IMR-90 (cell line): ENCODE measurements at regions not wholly inside any gene's neighbourhood (a gene's known extent, or its start where the extent isn't known, plus 50 kb on each side); places are given as distances from the start of the nearest gene placed in this dataset.

Experiments
- ATAC-seq: fragments of 200-7000 bp; cut with Tn5 transposase; 2 replicates; pipeline ENCODE4 v1.9.1; 2020; ENCODE audit warnings: low read depth, mild to moderate bottlenecking, moderate library complexity
- BruUV-seq: library from RNA; stranded (reverse); fragments of 400-500 nt; replicated peaks from 2 replicates; lab custom pipeline; 2021; lab: Mats Ljungman, UMichigan
- CTCF ChIA-PET: fragments of 300-600 bp; formaldehyde crosslinking; extraction: SDS; loops from one replicate; lab custom pipeline; 2021; ENCODE audit warnings: antibody characterized with exemption; lab: Yijun Ruan, JAX
- POLR2A ChIA-PET: fragments of 300-600 bp; sonication (Branson Sonifier 250); formaldehyde crosslinking; loops from one replicate; lab custom pipeline; 2022; ENCODE audit warnings: antibody characterized with exemption; ENCODE audit not compliant: unreplicated experiment; lab: Charles Lee
- DNase-seq: peaks from one replicate; pipeline ENCODE4 v3.0.0; 2013
- H2AFZ ChIP-seq: replicated peaks from 2 replicates; pipeline ENCODE3; 2013; ENCODE audit warnings: low read length, mild to moderate bottlenecking; ENCODE audit not compliant: poor library complexity
- H2AK5ac ChIP-seq: 2 replicates; pipeline ENCODE4 v1.6.1; 2013; ENCODE audit warnings: low read depth, low read length, inconsistent platforms
- H2AK9ac ChIP-seq: replicated peaks from 2 replicates; pipeline ENCODE3; 2013; ENCODE audit warnings: mild to moderate bottlenecking, low read depth, low read length, moderate library complexity; ENCODE audit not compliant: poor library complexity
- H2BK120ac ChIP-seq: 2 replicates; pipeline ENCODE4 v1.6.1; 2013; ENCODE audit warnings: low read depth, low read length, inconsistent platforms
- H2BK15ac ChIP-seq: 3 replicates; pipeline ENCODE4 v1.6.1; 2013; ENCODE audit warnings: low read depth, low read length, inconsistent platforms
- H2BK20ac ChIP-seq: 2 replicates; pipeline ENCODE4 v1.6.1; 2013; ENCODE audit warnings: low read depth, mild to moderate bottlenecking, inconsistent platforms, low read length, moderate library complexity
- H2BK5ac ChIP-seq: 2 replicates; pipeline ENCODE4 v1.6.1; 2013; ENCODE audit warnings: mild to moderate bottlenecking, low read depth, low read length, inconsistent platforms; ENCODE audit not compliant: poor library complexity, severe bottlenecking
- H3K14ac ChIP-seq: replicated peaks from 2 replicates; pipeline ENCODE4 v1.6.1; 2013; ENCODE audit warnings: low read depth, low read length, inconsistent platforms
- H3K18ac ChIP-seq: 2 replicates; pipeline ENCODE4 v1.6.1; 2013; ENCODE audit warnings: low read depth, low read length, control low read depth
- H3K23ac ChIP-seq: 2 replicates; pipeline ENCODE4 v1.6.1; 2013; ENCODE audit warnings: low read depth, low read length, inconsistent platforms
- H3K27ac ChIP-seq: 2 replicates; pipeline ENCODE4 v1.5.1; 2013; ENCODE audit warnings: mild to moderate bottlenecking, control low read depth, low read length; ENCODE audit not compliant: insufficient read depth
- H3K27me3 ChIP-seq: 2 replicates; pipeline ENCODE4 v1.6.1; 2013; ENCODE audit warnings: low read length; ENCODE audit not compliant: control insufficient read depth, insufficient read depth
- H3K36me3 ChIP-seq: 2 replicates; pipeline ENCODE4 v1.6.1; 2013; ENCODE audit warnings: low read length, mixed read lengths; ENCODE audit not compliant: control insufficient read depth, insufficient read depth
- H3K4ac ChIP-seq: 2 replicates; pipeline ENCODE4 v1.6.1; 2013; ENCODE audit warnings: low read depth, low read length, inconsistent platforms
- H3K4me1 ChIP-seq: 2 replicates; pipeline ENCODE4 v1.6.1; 2013; ENCODE audit warnings: low read length, mixed read lengths; ENCODE audit not compliant: control insufficient read depth, insufficient read depth
- H3K4me2 ChIP-seq: 2 replicates; pipeline ENCODE4 v1.6.1; 2013; ENCODE audit warnings: low read depth, mild to moderate bottlenecking, control low read depth, low read length, moderate library complexity
- H3K4me3 ChIP-seq: 2 replicates; pipeline ENCODE4 v1.5.1; 2013; ENCODE audit warnings: low read depth, mild to moderate bottlenecking, control low read depth, low read length, moderate library complexity; ENCODE audit not compliant: insufficient read depth
- H3K56ac ChIP-seq: 2 replicates; pipeline ENCODE4 v1.6.1; 2013; ENCODE audit warnings: low read length, inconsistent platforms; ENCODE audit not compliant: insufficient read depth; ENCODE audit errors: extremely low read depth
- H3K79me1 ChIP-seq, 2 experiments: 2 replicates each; pipeline ENCODE4 v1.6.1; 2013; ENCODE audit warnings: low read length in 2 of 2, inconsistent platforms in 1 of 2, low read depth in 1 of 2
- H3K9ac ChIP-seq: 2 replicates; pipeline ENCODE4 v1.6.1; 2013; ENCODE audit warnings: low read depth, low read length, control low read depth
- H3K9me1 ChIP-seq: 2 replicates; pipeline ENCODE4 v1.6.1; 2013; ENCODE audit warnings: low read length, inconsistent platforms; ENCODE audit not compliant: insufficient read depth
- H3K9me3 ChIP-seq: 2 replicates; pipeline ENCODE4 v1.6.1; 2013; ENCODE audit warnings: low read length; ENCODE audit not compliant: control insufficient read depth, insufficient read depth
- H4K20me1 ChIP-seq: 2 replicates; pipeline ENCODE4 v1.6.1; 2013; ENCODE audit warnings: low read length, inconsistent platforms; ENCODE audit not compliant: insufficient read depth
- H4K5ac ChIP-seq: 2 replicates; pipeline ENCODE4 v1.6.1; 2013; ENCODE audit warnings: mild to moderate bottlenecking, low read depth, low read length, control low read depth
- H4K8ac ChIP-seq, 2 experiments: 2 replicates each; pipeline ENCODE4 v1.6.1; 2013; ENCODE audit warnings: low read depth in 2 of 2, low read length in 2 of 2, control low read depth in 1 of 2, inconsistent platforms in 1 of 2
- H4K91ac ChIP-seq: 2 replicates; pipeline ENCODE4 v1.6.1; 2013; ENCODE audit warnings: low read depth, low read length, inconsistent platforms; ENCODE audit not compliant: insufficient read depth
- BHLHE40 ChIP-seq: fragments of 150-350 bp; IDR thresholded peaks from 2 replicates; pipeline ENCODE4 v1.6.1; 2016; ENCODE audit warnings: mild to moderate bottlenecking, low read depth, low read length
- CHD1 ChIP-seq: IDR thresholded peaks from 2 replicates; pipeline ENCODE4 v1.6.1; 2012; ENCODE audit warnings: low read depth, low read length, improper control_type of control experiment
- MAFK ChIP-seq: IDR thresholded peaks from 2 replicates; pipeline ENCODE4 v1.6.1; 2012; ENCODE audit warnings: low read depth, low read length, improper control_type of control experiment
- MAZ ChIP-seq: IDR thresholded peaks from 2 replicates; pipeline ENCODE4 v1.6.1; 2012; ENCODE audit warnings: low read depth, mild to moderate bottlenecking, low read length, improper control_type of control experiment, moderate library complexity, borderline replicate concordance
- MXI1 ChIP-seq: IDR thresholded peaks from 2 replicates; pipeline ENCODE4 v1.6.1; 2012; ENCODE audit warnings: low read depth, mild to moderate bottlenecking, low read length, moderate library complexity, borderline replicate concordance
- NFE2L2 ChIP-seq: fragments of 150-350 bp; IDR thresholded peaks from 2 replicates; pipeline ENCODE4 v1.6.1; 2016; ENCODE audit warnings: low read depth, mild to moderate bottlenecking, low read length
- POLR2A ChIP-seq: IDR thresholded peaks from 2 replicates; pipeline ENCODE4 v1.6.1; 2012; ENCODE audit warnings: mild to moderate bottlenecking, low read depth, low read length
- RAD21 ChIP-seq: IDR thresholded peaks from 2 replicates; pipeline ENCODE4 v1.6.1; 2012; ENCODE audit warnings: low read length, improper control_type of control experiment
- RFX5 ChIP-seq: IDR thresholded peaks from 2 replicates; pipeline ENCODE4 v1.8.0; 2012; ENCODE audit warnings: low read depth, mild to moderate bottlenecking, low read length, moderate library complexity
- WGBS, 2 experiments: methylation state at CpG; one replicate each; pipeline versions ENCODE4 v1.1.5 to v1.1.7; 2013; ENCODE audit warnings: missing lambda C conversion rate in 2 of 2; ENCODE audit not compliant: insufficient read length in 1 of 2; ENCODE audit errors: extremely low coverage in 2 of 2; 5-methylcytosine and 5-hydroxymethylcytosine counted together
- dilution Hi-C: fragments of 300-500 bp; cut with HindIII; formaldehyde crosslinking; loops from one replicate; pipeline ENCODE4 v1.14.3; 2018; ENCODE audit warnings: low sequenced_read_pairs; ENCODE audit not compliant: unreplicated experiment
- in situ Hi-C: fragments of 300-500 bp; cut with MboI; formaldehyde crosslinking; loops from 3 replicates; pipeline ENCODE4 v1.14.3; 2019; ENCODE audit warnings: low sequenced_read_pairs, inconsistent platforms, mixed read lengths
- intact Hi-C: fragments of 100-400 bp; cut with micrococcal nuclease; formaldehyde crosslinking; loops from 2 replicates; pipeline ENCODE4 v1.10.0; 2022
- TF ChIP-seq, protein P1 (sequence below): conservative IDR thresholded peaks from 2 replicates; pipeline ENCODE4 v1.5.1; 2012; ENCODE audit warnings: mild to moderate bottlenecking, low read depth, low read length, improper control_type of control experiment

DNA sequence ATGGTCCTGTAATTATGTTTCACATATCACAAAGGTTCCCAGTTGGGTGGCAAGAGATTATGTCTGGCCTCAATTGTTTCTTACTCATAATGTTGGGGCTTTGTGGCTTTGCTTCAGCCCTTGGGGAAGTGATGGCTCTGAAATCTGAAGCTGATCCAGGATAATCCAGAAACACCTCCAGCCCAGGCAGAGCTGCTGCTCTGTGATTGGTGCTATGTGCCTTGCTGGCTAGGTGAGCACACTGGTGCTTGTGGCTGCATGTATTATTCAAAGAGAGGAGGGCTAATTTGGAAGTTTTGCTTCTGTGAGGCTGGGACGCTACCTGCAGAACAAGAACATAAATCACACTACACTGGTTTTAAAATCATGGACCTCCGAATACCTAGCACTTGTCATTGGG, 346.6 kb upstream of the MGMT start:
- Histone ChIP-seq H2BK20ac (no peak overlapping the region), H2AK5ac (no peak overlapping the region), H2AK9ac (no peak overlapping the region), H2BK120ac (no peak overlapping the region), H3K4ac (no peak overlapping the region), H2BK5ac (no peak overlapping the region), H2AFZ (no peak overlapping the region), H3K18ac (no peak overlapping the region), H3K4me1 (no peaks in the 10 kb centered on the region), H3K56ac (no peak overlapping the region), H3K9ac (no peak overlapping the region), H3K4me2 (no peak overlapping the region), H3K9me1 (no peaks in the 10 kb centered on the region), H2BK15ac (no peak overlapping the region), H3K9me3 (peaks cover 8% of the 10 kb centered on the region), H4K20me1 (no peaks in the 10 kb centered on the region), H3K27me3 (no peaks in the 10 kb centered on the region; the same call in 1 of the 2 replicates), H4K91ac (no peak overlapping the region), H3K14ac (no peak overlapping the region), H4K5ac (no peak overlapping the region), H3K27ac (no peak overlapping the region), H3K4me3 (no peak overlapping the region), H3K79me1 (no peaks in the 10 kb centered on the region), H3K23ac (no peak overlapping the region), H4K8ac (no peak overlapping the region), H3K36me3 (no peaks in the 10 kb centered on the region)
- no TSS peak for BruUV-seq
- ChIA-PET POLR2A (no interaction called here), CTCF (no interaction called here)
- intact Hi-C loops (no loop called here), dilution Hi-C loops (no loop called here), in situ Hi-C loops (no loop called here)
- WGBS, 2 experiments: no CpG with 5 or more reads among the region's 2 CpGs
- TF ChIP-seq RAD21: no peak
- no peak for TF ChIP-seq CHD1
- TF ChIP-seq POLR2A: no peak
- TF ChIP-seq BHLHE40: no peak
- TF ChIP-seq MAFK: no peak
- TF ChIP-seq MXI1: no peak
- TF ChIP-seq MAZ: no peak
- TF ChIP-seq, protein P1, sequence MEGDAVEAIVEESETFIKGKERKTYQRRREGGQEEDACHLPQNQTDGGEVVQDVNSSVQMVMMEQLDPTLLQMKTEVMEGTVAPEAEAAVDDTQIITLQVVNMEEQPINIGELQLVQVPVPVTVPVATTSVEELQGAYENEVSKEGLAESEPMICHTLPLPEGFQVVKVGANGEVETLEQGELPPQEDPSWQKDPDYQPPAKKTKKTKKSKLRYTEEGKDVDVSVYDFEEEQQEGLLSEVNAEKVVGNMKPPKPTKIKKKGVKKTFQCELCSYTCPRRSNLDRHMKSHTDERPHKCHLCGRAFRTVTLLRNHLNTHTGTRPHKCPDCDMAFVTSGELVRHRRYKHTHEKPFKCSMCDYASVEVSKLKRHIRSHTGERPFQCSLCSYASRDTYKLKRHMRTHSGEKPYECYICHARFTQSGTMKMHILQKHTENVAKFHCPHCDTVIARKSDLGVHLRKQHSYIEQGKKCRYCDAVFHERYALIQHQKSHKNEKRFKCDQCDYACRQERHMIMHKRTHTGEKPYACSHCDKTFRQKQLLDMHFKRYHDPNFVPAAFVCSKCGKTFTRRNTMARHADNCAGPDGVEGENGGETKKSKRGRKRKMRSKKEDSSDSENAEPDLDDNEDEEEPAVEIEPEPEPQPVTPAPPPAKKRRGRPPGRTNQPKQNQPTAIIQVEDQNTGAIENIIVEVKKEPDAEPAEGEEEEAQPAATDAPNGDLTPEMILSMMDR: no peak
- TF ChIP-seq RFX5: no peak
- no peak for TF ChIP-seq NFE2L2
- no peak for ATAC-seq
- no peak for DNase-seq
